ENCODE measurements at regions not wholly inside any gene's neighbourhood (a gene's known extent, or its start where the extent isn't known, plus 50 kb on each side); places are given as distances from the start of the nearest gene placed in this dataset.

DNA sequence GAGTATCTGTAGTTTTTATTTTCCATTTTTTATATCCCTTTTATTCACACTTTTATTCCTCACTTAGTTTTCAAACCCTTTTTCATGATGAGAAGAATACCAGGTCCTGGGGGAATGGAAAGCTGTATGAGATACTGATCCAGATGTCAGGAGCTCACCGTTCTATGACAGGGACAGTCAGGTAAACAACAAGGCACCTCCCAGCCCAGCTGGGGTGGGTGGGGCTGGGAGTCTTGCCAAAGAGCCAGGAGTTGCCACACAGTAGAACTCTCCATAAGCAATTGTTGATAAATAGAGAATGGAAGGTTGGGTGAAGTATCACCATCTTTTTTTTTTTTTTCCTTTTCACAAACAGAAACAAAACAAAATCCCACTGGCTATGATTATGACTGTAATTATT lies 225.8 kb downstream of the NSG2 start:
- TF ChIP-seq, protein P1, sequence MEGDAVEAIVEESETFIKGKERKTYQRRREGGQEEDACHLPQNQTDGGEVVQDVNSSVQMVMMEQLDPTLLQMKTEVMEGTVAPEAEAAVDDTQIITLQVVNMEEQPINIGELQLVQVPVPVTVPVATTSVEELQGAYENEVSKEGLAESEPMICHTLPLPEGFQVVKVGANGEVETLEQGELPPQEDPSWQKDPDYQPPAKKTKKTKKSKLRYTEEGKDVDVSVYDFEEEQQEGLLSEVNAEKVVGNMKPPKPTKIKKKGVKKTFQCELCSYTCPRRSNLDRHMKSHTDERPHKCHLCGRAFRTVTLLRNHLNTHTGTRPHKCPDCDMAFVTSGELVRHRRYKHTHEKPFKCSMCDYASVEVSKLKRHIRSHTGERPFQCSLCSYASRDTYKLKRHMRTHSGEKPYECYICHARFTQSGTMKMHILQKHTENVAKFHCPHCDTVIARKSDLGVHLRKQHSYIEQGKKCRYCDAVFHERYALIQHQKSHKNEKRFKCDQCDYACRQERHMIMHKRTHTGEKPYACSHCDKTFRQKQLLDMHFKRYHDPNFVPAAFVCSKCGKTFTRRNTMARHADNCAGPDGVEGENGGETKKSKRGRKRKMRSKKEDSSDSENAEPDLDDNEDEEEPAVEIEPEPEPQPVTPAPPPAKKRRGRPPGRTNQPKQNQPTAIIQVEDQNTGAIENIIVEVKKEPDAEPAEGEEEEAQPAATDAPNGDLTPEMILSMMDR (IDR thresholded peaks at IDR 0.05; ENCODE audit: insufficient read depth, low read length): no peak
- TF ChIP-seq, protein P2, sequence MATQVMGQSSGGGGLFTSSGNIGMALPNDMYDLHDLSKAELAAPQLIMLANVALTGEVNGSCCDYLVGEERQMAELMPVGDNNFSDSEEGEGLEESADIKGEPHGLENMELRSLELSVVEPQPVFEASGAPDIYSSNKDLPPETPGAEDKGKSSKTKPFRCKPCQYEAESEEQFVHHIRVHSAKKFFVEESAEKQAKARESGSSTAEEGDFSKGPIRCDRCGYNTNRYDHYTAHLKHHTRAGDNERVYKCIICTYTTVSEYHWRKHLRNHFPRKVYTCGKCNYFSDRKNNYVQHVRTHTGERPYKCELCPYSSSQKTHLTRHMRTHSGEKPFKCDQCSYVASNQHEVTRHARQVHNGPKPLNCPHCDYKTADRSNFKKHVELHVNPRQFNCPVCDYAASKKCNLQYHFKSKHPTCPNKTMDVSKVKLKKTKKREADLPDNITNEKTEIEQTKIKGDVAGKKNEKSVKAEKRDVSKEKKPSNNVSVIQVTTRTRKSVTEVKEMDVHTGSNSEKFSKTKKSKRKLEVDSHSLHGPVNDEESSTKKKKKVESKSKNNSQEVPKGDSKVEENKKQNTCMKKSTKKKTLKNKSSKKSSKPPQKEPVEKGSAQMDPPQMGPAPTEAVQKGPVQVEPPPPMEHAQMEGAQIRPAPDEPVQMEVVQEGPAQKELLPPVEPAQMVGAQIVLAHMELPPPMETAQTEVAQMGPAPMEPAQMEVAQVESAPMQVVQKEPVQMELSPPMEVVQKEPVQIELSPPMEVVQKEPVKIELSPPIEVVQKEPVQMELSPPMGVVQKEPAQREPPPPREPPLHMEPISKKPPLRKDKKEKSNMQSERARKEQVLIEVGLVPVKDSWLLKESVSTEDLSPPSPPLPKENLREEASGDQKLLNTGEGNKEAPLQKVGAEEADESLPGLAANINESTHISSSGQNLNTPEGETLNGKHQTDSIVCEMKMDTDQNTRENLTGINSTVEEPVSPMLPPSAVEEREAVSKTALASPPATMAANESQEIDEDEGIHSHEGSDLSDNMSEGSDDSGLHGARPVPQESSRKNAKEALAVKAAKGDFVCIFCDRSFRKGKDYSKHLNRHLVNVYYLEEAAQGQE (IDR thresholded peaks at IDR 0.05; ENCODE audit: insufficient replicate concordance, low read depth): no peak
- no peak for TF ChIP-seq GABPA (IDR thresholded peaks at IDR 0.05; ENCODE audit: low read depth)
- no peak for TF ChIP-seq POLR2AphosphoS5 (IDR thresholded peaks at IDR 0.05; ENCODE audit: low read depth)
